Epithelial cell of esophagus (primary cell): ENCODE measurements at regions not wholly inside any gene's neighbourhood (a gene's known extent, or its start where the extent isn't known, plus 50 kb on each side); places are given as distances from the start of the nearest gene placed in this dataset.
"Not testable (repeated sequence)": the region's sequence is repeated elsewhere in the genome, so short reads cannot be mapped to it uniquely, and the experiment has no call there.

ENCODE experiments used
- DNase-seq: peaks from one replicate; pipeline ENCODE4 v3.0.0; 2010; ENCODE audit warnings: low read depth
- H3K4me3 ChIP-seq: 2 replicates; pipeline ENCODE4 v1.5.1; 2011; ENCODE audit warnings: mild to moderate bottlenecking, low read length, control low read depth
- TF ChIP-seq, protein P1 (sequence below): IDR thresholded peaks from 2 replicates; pipeline ENCODE4 v1.5.1; 2011; ENCODE audit warnings: low read depth, mild to moderate bottlenecking, low read length, control low read depth, inconsistent platforms; ENCODE audit not compliant: insufficient read depth; ENCODE audit errors: missing control alignments

DNA sequence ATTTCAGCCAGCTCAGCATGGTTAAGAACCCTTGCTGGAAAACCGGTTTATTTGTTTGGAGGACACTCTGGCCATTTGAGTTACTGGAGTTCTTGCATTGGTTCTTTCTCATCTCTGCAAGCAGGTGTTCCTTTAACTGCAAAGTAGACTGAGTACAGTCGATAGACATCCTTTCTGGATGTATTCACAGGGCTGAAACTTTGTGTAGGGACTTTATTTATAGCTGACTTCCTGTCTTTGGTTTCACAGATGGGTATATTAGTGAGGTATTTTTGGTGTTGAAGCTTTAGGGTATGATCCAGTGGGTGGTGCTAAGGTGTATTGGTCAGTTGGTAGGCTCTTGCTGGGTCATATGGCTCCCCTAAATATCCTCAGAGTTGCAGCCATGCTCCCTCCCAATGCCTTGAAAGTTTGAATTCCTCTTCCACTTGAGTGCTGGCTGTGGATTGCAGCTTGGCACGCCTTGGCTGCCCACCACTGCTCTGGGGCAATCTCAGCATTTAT lies 666.0 kb upstream of the COX7C start:
- TF ChIP-seq, protein P1, sequence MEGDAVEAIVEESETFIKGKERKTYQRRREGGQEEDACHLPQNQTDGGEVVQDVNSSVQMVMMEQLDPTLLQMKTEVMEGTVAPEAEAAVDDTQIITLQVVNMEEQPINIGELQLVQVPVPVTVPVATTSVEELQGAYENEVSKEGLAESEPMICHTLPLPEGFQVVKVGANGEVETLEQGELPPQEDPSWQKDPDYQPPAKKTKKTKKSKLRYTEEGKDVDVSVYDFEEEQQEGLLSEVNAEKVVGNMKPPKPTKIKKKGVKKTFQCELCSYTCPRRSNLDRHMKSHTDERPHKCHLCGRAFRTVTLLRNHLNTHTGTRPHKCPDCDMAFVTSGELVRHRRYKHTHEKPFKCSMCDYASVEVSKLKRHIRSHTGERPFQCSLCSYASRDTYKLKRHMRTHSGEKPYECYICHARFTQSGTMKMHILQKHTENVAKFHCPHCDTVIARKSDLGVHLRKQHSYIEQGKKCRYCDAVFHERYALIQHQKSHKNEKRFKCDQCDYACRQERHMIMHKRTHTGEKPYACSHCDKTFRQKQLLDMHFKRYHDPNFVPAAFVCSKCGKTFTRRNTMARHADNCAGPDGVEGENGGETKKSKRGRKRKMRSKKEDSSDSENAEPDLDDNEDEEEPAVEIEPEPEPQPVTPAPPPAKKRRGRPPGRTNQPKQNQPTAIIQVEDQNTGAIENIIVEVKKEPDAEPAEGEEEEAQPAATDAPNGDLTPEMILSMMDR: no peak
- no peak overlapping the region for H3K4me3 ChIP-seq
- DNase-seq: no peak

- TF ChIP-seq, protein P1: no peak
- no peak for DNase-seq
- no peak overlapping the region for H3K4me3 ChIP-seq
These were observed 665.1 kb upstream of the COX7C start for GRCh38 chr5:85952680-85953079.

GRCh38 chr5:85967681-85968080 lies 650.1 kb upstream of the COX7C start:
- no peak overlapping the region for H3K4me3 ChIP-seq
- TF ChIP-seq, protein P1: no peak
- peak; percentile 2 for DNase-seq

GRCh38 chr5:85972539-85972938 lies 645.2 kb upstream of the COX7C start:
- TF ChIP-seq, protein P1: no peak
- no peak for DNase-seq
- H3K4me3 ChIP-seq: no peak overlapping the region

- DNase-seq: no peak
- TF ChIP-seq, protein P1: no peak
- no peak overlapping the region for H3K4me3 ChIP-seq
These were observed 632.6 kb upstream of the COX7C start for GRCh38 chr5:85985167-85985566.

- TF ChIP-seq, protein P1: no peak
- DNase-seq: no peak
- H3K4me3 ChIP-seq: no peak overlapping the region
These were observed 626.7 kb upstream of the COX7C start for GRCh38 chr5:85990998-85991397.

DNA sequence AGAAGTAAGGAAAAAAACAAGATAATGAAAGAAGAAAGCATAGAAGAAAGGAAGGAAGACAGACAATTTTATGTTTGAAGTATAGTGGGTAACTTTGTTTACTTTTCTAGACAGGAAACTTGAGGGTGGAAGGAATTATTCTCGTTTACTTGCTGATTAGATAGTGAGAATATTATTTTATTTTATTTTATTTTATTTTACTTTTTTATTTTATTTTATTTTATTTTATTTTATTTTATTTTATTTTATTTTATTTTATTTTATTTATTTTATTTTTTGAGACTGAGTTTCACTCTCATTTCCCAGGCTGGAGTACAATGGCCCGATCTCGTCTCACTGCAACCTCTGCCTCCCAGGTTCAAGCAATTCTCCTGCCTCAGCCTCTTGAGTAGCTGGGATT lies 623.1 kb upstream of the COX7C start:
- not testable (repeated sequence) for DNase-seq, H3K4me3 ChIP-seq
